PC-3 (cell line): ENCODE measurements at regions not wholly inside any gene's neighbourhood (a gene's known extent, or its start where the extent isn't known, plus 50 kb on each side); places are given as distances from the start of the nearest gene placed in this dataset.

Experiments
- ATAC-seq: fragments of 200-7000 bp; cut with Tn5 transposase; 2 replicates; pipeline ENCODE4 v1.9.1; 2020; ENCODE audit warnings: mild to moderate bottlenecking, moderate library complexity
- BruUV-seq: library from RNA; stranded (reverse); fragments of 400-500 nt; replicated peaks from 2 replicates; lab custom pipeline; 2021; lab: Mats Ljungman, UMichigan
- CTCF ChIA-PET: fragments of 300-600 bp; sonication (Branson Sonifier 250); formaldehyde crosslinking; loops from one replicate; lab custom pipeline; 2022; ENCODE audit warnings: antibody characterized with exemption; lab: Charles Lee
- POLR2A ChIA-PET: fragments of 300-600 bp; sonication (Branson Sonifier 250); formaldehyde crosslinking; loops from one replicate; lab custom pipeline; 2022; ENCODE audit warnings: antibody characterized with exemption; ENCODE audit not compliant: unreplicated experiment; lab: Charles Lee
- DNase-seq: peaks from one replicate; pipeline ENCODE4 v3.0.0-alpha.2; 2015
- H2AFZ ChIP-seq: fragments of 300-600 bp; sonication (generic); 2 replicates; pipeline ENCODE4 v1.6.0; 2016; ENCODE audit warnings: antibody characterized with exemption, low read length
- H3F3A ChIP-seq: fragments of 300-600 bp; sonication (generic); one replicate; pipeline ENCODE4 v1.6.0; 2017; ENCODE audit warnings: antibody characterized with exemption, low read length, control low read depth, mild to moderate bottlenecking; ENCODE audit not compliant: unreplicated experiment
- H3K27ac ChIP-seq: fragments of 300-600 bp; sonication (generic); 2 replicates; pipeline ENCODE4 v1.5.1; 2016; ENCODE audit warnings: mild to moderate bottlenecking, low read length
- H3K27me3 ChIP-seq: fragments of 300-600 bp; sonication (generic); 2 replicates; pipeline ENCODE4 v1.6.1; 2016; ENCODE audit warnings: low read length, mixed read lengths
- H3K36me3 ChIP-seq: fragments of 300-600 bp; sonication (generic); 2 replicates; pipeline ENCODE4 v1.6.1; 2016; ENCODE audit warnings: low read depth, mixed run types, low read length, mixed read lengths
- H3K4me1 ChIP-seq: fragments of 300-600 bp; sonication (generic); 2 replicates; pipeline ENCODE4 v1.5.1; 2016; ENCODE audit warnings: low read length; ENCODE audit not compliant: insufficient read depth
- H3K4me2 ChIP-seq: fragments of 300-600 bp; sonication (generic); 2 replicates; pipeline ENCODE4 v1.6.0; 2016; ENCODE audit warnings: low read length
- H3K4me3 ChIP-seq: fragments of 300-600 bp; sonication (generic); 2 replicates; pipeline ENCODE4 v1.5.1; 2016; ENCODE audit warnings: mild to moderate bottlenecking, low read length, mixed read lengths
- H3K79me2 ChIP-seq: fragments of 300-600 bp; sonication (generic); 2 replicates; pipeline ENCODE4 v1.6.1; 2017; ENCODE audit warnings: low read length, mixed read lengths
- H3K9ac ChIP-seq: fragments of 300-600 bp; sonication (generic); 2 replicates; pipeline ENCODE4 v1.6.0; 2016; ENCODE audit warnings: mild to moderate bottlenecking, low read length
- H3K9me2 ChIP-seq: fragments of 300-600 bp; sonication (generic); replicated peaks from 2 replicates; pipeline ENCODE4 v1.6.1; 2016; ENCODE audit warnings: mixed run types, low read length, mixed read lengths
- H3K9me3 ChIP-seq: fragments of 300-600 bp; sonication (generic); 2 replicates; pipeline ENCODE4 v1.6.1; 2016; ENCODE audit warnings: low read length, mixed read lengths
- H4K20me1 ChIP-seq: fragments of 300-600 bp; sonication (generic); 2 replicates; pipeline ENCODE4 v1.6.1; 2016; ENCODE audit warnings: low read length, mixed read lengths
- CTCF ChIP-seq: fragments of 300-600 bp; sonication (generic); conservative IDR thresholded peaks from 2 replicates; pipeline ENCODE4 v1.5.1; 2017; ENCODE audit warnings: antibody characterized with exemption, low read depth, mild to moderate bottlenecking, low read length
- EZH2 ChIP-seq: fragments of 300-600 bp; sonication (generic); IDR thresholded peaks from one replicate; pipeline ENCODE4 v1.6.1; 2017; ENCODE audit warnings: antibody characterized with exemption, mild to moderate bottlenecking, low read length; ENCODE audit not compliant: unreplicated experiment
- EZH2phosphoT487 ChIP-seq: fragments of 300-600 bp; sonication (generic); IDR thresholded peaks from 2 replicates; pipeline ENCODE4 v1.6.1; 2018; ENCODE audit warnings: mild to moderate bottlenecking, antibody characterized with exemption, low read length, borderline replicate concordance
- intact Hi-C: fragments of 100-400 bp; cut with micrococcal nuclease; formaldehyde crosslinking; loops from 2 replicates; pipeline ENCODE4 v1.9.0; 2023

- no peak for DNase-seq
- no peak overlapping the region for H3K4me3 ChIP-seq
- no peak for ATAC-seq
- H3K9me2 ChIP-seq = no peaks in the 10 kb centered on the region
- TF ChIP-seq EZH2 = no peak
- no peak for TF ChIP-seq EZH2phosphoT487
- TF ChIP-seq CTCF = no peak
- H3K9ac ChIP-seq = no peak overlapping the region
- no peaks in the 10 kb centered on the region for H3K79me2 ChIP-seq
- peaks cover 36% of the 10 kb centered on the region for H3K27me3 ChIP-seq
- intact Hi-C loops = no loop called here
- no peak overlapping the region for H3K4me2 ChIP-seq
- H3K27ac ChIP-seq = no peak overlapping the region
- ChIA-PET POLR2A (no interaction called here), CTCF (no interaction called here)
- no peaks in the 10 kb centered on the region for H3F3A ChIP-seq
- no peaks in the 10 kb centered on the region for H4K20me1 ChIP-seq
- H3K9me3 ChIP-seq = no peaks in the 10 kb centered on the region
- no peaks in the 10 kb centered on the region for H3K4me1 ChIP-seq
- BruUV-seq = no TSS peak
- H3K36me3 ChIP-seq = no peaks in the 10 kb centered on the region
- no peak overlapping the region for H2AFZ ChIP-seq
Measured at GRCh38 chr12:4985820-4986219, 57.9 kb upstream of the KCNA5 start.

- peaks cover 41% of the 10 kb centered on the region for H3K27me3 ChIP-seq
- POLR2A ChIA-PET = no interaction called here
Measured at GRCh38 chr12:4987076-4988046, 56.3 kb upstream of the KCNA5 start.

More at GRCh38 chr12:4987076-4988046, 56.3 kb upstream of the KCNA5 start:
- TF ChIP-seq EZH2 = no peak
- no peak for TF ChIP-seq EZH2phosphoT487
- TF ChIP-seq CTCF = no peak
- Histone ChIP-seq H3K79me2 (no peaks in the 10 kb centered on the region), H4K20me1 (no peaks in the 10 kb centered on the region), H3K4me2 (no peak overlapping the region), H3K27ac (no peak overlapping the region), H3K36me3 (no peaks in the 10 kb centered on the region), H3K4me3 (no peak overlapping the region), H2AFZ (no peak overlapping the region), H3K9ac (no peak overlapping the region), H3K4me1 (no peaks in the 10 kb centered on the region), H3F3A (no peaks in the 10 kb centered on the region), H3K9me3 (no peaks in the 10 kb centered on the region), H3K9me2 (no peaks in the 10 kb centered on the region)
- ATAC-seq (no peak), DNase-seq (no peak)
- BruUV-seq = no TSS peak
- CTCF ChIA-PET = no interaction called here
- intact Hi-C loops = no loop called here
